Cardiac septum (tissue), 1 donor: ENCODE measurements at regions not wholly inside any gene's neighbourhood (a gene's known extent, or its start where the extent isn't known, plus 50 kb on each side); places are given as distances from the start of the nearest gene placed in this dataset.
"Not testable (repeated sequence)": the region's sequence is repeated elsewhere in the genome, so short reads cannot be mapped to it uniquely, and the experiment has no call there.

Experiments used
- DNase-seq: peaks from one replicate; pipeline ENCODE4 v3.0.0-alpha.2; 2020; ENCODE audit warnings: low spot score
- intact Hi-C: fragments of 100-400 bp; cut with DNase I; formaldehyde crosslinking; loops from one replicate; pipeline ENCODE4 v1.14.0; 2022
- donor health status: DM: no; HTN: no; CAD: no.

DNA sequence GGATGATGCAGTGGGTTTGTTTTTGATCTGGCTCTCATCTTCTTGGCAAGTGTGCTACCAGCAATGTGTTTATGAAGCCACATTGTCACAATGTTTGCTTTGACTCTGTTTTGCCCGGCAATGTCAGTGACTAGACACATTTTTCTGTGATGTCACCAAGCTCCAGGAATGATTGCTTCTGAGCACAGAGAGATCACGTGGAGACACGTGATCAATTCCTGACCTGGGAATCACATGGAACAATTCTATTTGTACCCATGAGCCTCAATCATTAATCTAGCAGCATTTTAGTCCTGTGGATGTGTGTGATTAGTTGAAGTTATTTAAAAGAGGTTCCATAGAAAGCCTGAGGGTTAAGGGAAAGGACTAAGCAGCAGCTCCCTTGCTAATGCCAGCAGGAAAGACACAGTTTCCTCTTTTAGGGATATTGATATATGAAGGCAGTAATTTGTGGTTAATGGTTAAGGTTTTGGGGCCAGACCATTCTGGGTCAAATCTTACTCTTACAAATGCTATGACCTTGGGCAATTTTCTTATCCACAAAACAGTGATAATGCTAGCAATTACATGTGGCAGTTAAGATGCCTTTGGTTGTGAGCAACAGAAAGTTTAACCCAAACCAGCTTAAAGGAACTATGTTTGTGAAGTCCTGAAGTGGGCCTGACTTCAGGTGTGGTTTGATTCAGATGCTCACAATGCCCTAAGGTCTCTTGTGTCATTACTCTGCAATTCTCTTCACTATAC lies 59.0 kb downstream of the FASLG start:
- no peak for DNase-seq
- intact Hi-C loops, result loop anchor here (2.0 to 5.0 kb wide), 2 partner anchors 111 to 267 kb away; no protein-coding TSS in a partner anchor

DNA sequence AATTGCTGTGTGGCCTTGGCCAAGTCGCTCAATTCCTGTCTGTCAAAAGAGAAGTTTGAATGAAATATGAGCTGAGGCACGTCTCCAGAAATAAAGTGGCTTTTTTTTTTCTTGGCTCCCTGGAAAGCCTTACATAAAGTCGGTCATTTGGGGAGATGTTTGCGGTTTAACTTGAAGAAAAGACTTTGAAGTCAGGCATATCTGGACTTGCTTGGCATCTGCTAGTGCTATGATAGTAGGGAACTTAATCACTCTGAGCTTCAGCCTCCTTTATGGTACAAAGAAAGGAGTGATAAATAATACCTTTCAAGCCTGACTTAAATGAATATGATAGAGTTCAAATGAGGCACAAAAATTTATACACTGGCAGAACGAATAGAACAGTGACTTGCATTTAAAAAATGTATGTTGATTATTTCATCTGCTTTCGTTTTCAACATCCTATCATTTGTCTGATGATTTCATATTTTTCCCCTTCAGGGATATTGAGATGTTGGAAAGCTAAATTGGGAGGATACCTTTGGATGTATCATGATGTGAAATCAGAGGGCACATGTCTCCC lies 60.2 kb downstream of the FASLG start:
- DNase-seq, result no peak
- intact Hi-C loops, result loop anchor here (2.0 to 5.0 kb wide), 2 partner anchors 112 to 268 kb away; no protein-coding TSS in a partner anchor

DNA sequence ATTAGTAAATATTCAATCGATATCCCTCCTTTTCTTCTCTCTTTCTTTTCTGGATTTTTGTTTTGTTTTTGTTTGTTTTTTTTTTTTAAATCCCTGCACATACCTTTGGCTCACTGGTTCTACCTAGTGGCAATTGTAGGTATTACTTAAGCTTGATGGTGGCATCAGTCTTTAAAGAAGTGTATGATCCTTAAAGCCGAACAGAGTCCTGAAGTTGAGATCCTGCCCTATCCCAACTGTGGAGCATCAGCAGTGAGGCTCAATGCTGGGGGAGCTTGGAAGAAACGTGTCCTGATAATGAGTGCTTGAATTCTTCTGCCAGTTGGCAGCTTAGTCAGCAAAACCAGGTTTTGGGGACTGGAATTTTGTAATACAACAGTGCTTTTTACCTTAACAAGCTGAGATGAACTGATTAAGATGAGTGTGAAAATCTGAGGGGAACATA lies 60.8 kb downstream of the FASLG start:
- intact Hi-C loops, result loop anchor here (2.0 to 5.0 kb wide), 2 partner anchors 112 to 269 kb away; no protein-coding TSS in a partner anchor
- DNase-seq, result no peak

DNA sequence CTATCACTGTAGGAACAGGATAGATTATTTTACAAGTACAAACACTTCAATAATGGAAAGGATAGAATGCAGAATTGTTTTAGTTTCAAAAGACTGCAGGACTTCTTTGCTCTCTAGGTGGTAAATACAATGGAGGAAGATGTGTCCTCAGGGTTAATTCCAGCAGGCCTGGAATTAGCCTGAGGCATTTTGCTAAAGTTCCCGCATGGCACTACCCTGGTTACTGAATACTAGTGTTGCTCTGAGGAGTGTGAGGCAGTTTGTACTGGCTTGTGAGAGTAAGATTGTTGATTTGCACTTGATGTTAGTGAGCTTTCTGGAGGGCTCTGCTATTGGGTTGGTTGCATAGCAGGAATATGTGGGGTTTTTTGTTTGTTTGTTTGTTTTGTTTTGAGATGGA lies 61.4 kb downstream of the FASLG start:
- intact Hi-C loops, result no loop called here
- DNase-seq, result no peak

DNA sequence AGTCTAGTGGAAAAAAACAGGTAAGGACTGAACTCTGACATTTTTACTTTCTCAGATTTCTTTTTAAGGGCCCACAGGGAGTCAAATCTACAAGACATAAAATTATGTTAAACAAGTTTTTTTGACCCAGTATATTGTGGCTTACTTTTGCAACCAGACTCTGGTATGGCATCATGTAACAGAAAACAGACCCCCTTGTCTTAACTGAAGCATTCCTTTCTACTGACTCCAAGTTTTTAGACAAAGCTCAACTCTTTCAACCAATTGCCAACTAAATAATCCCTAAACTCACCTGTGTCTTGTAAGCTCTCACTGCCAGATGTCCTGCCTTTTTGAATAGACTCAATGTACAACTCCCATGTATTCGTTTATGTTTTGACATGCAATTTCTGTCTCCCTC lies 64.3 kb downstream of the FASLG start:
- intact Hi-C loops, result no loop called here
- no peak for DNase-seq

DNA sequence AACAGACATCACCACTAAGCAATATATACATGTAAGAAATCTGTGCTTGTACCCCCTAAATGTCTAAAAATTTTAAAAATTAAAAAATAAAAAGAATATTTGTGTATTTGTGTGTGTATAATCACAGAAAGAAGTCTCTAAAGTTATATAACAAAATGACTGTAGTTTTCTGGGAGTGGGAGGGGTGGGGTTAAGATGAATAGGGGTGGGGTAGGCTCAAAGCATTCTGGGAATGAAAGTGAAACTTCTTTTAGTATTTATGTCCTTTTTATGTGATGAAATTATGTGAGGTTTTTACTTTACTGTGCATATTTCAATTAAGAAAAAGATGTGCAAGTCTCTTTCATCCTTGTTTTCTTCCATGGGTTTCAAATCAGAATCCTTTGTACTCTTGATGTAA lies 65.3 kb downstream of the FASLG start:
- no peak for DNase-seq
- intact Hi-C loops, result no loop called here

DNA sequence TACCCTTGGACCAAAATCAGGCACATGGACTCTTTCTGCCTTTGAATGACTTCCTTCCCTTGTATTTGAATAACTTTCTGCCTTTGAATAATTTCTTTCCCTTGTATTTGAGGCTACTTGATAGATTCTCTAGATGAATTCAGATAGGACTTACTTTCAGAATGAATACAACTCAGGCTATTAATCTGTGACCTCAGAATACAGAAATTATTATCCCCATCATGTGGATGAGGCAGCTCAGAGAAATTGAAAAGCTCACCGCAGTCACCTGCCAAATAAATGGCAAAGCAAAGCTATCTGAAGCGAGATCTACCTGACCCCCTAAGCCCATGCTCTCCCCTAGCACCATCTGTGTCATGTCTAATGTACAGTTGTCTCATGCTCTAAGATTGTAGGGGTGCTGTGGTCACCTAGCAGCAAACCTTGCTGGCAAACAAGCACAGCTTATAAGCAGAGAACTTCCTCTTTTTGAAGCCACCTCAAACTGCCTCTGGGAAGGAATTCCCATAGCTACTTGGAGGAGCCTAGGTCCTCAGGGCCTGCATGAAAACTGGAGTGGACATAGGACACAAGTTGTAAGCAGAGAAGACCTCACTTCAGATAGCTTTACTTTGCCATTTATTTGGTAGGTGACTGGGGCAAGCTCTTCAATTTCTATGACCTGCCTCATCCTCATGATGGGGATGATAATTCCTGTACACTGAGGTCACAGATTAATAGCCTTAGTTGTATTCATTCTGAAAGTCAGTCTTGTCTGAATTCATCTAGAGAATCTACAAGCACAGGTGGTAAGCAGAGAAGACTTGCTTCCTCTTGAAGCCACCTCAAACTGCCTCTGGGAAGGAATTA lies 66.1 kb downstream of the FASLG start:
- DNase-seq, result no peak
- intact Hi-C loops, result no loop called here

DNA sequence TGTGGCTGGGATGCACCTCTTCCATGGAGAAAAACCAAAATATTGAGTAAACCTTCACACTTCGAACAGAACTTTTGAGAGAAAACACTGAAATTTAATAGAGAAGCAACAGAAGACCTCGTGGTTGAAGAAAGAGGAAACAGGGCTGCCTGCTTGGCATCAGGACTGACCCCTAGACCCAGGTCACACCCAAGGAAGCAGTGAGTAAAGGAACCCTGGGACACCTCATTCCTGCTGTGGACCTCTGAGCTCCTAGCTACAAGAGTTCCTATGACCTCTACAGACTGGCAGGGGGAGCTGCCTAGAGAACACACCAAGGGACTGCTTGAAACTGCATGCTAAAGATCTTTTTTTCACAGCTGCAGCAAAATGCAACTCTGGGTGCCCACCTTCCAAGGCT lies 67.8 kb downstream of the FASLG start:
- no peak for DNase-seq
- intact Hi-C loops, result no loop called here

DNA sequence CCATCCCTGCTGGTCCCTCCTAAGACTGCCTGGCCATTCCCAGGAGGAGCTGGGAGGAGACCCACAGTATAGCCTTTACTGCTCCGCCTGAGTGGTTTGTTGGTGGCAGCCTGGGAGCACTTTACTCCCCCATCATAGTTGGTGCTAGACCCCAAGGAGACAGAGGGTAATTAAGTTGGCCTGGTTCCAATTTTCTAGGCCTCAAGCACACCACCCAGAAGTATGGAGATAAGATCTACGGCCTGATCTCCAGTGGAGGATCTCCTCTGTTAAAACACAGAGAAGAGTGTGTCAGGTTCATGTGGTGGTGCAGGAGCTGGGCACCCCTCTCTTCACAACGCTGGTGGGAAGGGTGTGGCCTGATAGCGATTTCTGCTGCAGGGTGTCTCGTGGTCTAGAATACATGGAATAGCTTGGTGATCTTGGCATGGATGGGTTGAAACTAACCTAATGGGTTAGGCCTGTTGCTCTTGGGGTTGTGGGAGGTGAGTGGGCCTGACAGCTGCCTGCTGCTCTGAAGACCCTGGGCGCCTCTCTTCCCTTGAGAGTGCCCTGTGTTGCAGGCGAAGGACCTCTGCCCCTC lies 68.5 kb downstream of the FASLG start:
- no peak for DNase-seq
- intact Hi-C loops, result no loop called here

DNA sequence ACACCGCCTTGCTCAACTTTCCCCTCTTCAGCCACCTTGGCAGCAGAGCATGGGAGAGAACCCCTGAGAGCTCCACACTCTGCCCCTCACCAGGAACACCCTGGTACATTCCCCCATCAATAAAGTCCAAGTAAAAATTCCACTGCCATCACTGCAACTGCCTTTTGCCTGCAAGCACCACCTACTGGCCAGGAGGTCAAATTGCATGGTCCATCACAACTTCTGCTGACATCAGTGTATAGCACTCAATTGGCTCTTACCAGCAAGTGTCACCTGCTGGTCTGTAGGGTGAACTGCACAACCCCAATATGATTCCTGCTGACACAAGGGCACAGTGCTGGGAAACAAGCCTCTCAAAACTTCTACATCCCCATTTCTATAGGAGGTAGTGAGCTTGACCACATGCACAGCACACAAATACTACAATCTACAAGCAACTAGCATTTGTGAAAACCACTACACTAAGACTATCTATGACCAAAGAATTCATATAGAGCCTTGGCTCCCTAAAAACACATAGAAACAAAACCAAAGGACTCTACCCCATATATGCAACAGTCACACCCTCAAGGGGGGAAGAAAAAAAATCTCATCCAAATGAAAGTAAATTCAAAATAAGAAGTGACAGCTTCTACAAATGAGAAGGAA lies 69.2 kb downstream of the FASLG start:
- intact Hi-C loops, result no loop called here
- no peak for DNase-seq

DNA sequence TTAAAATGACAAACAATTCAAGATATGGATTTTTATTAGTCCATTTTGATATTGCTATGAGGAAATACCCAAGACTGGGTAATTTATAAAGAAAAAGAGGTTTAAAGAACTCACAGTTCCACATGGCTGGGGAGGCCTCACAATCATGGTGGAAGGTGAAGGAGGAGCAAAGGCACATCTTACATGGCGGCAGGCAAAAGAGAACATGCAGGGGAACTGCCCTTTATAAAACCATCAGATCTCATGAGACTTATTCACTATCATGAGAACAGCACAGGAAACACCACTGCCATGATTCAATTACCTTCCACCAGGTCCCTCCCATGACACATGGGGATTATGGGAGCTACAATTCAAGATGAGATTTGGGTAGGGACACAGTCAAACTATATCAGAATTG lies 69.8 kb downstream of the FASLG start:
- DNase-seq, intact Hi-C loops: not testable (repeated sequence)

DNA sequence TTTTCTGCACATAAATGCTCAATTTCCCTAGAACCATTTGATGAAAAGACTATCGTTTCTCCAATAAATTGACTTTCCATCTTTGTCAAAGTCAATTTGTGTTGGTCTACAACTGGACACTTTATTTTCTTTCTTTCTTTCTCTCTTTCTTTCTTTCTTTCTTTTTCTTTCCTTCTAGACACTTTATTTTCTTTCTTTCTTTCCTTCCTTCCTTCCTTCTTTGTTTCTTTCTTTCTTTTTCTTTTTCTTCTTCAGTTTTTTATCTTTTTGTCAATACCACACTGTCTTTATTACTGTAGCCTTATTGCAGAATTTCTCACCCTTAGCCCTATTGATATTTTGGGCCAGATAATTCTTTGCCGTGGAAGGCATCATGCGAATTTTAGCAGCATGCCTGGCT lies 73.5 kb downstream of the FASLG start:
- no peak for DNase-seq
- intact Hi-C loops, result no loop called here

DNA sequence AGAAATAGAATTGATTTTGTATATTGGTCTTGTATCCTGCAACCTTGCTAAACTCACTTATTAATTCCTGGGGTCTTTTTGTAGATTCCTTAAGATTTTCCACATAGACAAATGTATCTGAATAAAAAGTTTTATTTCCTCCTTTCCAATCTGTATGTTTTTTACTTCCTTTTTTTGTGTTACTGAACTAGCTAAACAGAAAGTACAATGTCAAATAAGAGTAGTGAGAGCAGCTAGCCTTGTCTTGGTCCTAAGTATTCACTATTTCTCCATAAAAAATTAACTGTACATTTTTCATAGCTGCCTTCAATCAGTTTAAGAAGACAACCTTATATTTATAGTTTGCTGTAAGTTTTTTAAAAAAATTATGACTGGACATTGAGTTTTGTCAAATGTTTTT lies 74.9 kb downstream of the FASLG start:
- DNase-seq, result no peak

DNA sequence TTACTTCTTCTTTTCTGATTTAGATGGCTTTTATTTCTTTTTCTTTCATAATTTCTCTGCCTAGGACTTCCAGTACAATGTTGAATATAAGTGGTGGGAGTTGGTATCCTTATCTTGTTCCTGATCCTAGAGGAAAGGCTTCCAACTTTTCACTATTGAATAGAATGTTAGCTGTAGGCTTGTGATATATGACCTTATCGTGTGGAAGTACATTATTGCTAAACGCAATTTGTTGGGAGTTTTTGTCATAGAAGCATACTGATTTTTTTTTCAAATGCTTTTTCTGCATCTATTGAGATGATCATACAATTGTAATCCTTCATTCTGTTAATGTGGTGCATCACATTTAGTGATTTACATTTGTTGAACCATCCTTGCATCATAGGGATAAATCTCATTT lies 79.5 kb downstream of the FASLG start:
- intact Hi-C loops, result no loop called here
- DNase-seq, result no peak

More for the DNA sequence above, 74.9 kb downstream of the FASLG start:
- intact Hi-C loops, result no loop called here

DNA sequence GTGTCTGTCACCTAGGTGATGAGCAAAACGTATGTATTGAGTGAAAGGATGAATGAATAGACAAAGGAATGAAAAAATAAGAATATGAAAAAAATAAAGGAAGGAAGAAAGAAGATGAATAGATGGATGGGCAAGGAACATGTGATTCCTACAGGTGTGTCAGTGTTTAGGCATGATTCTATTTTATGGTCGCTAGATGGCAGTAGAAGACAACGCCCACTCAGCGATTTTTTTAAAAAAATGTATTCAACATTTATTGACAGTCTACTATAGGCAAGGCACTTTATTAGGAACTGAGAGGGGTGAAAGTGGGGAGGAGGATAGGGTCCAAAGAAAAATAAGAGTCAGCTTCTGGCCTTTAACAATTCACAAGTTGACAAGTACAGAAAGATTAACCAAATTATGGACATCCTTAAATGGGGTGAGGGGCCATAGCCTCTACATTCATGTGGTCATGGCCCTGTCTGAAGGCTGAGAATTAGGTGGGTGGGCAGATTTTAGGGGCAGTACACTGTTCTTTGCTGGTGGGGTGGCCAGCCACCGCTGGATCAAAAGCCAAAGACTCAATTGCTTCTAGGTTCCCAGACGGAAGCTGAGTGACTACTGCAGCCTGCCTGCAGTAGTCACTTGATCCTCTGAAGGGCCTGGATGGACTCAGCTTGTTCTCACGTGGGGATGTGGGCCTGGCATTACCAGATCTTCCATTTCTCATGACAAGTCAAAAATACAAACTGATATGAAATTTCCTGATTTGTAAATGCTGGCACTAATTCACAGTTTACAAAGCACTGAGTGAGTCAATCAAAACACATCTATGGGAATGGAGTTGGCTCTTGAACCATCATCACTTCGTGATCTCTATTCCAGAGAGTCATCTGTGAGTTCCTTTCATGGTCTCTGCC lies 83.9 kb downstream of the FASLG start:
- intact Hi-C loops, result loop anchor here (10.0 kb wide), 1 partner anchor 672 kb away; no protein-coding TSS in a partner anchor
- DNase-seq, result no peak

DNA sequence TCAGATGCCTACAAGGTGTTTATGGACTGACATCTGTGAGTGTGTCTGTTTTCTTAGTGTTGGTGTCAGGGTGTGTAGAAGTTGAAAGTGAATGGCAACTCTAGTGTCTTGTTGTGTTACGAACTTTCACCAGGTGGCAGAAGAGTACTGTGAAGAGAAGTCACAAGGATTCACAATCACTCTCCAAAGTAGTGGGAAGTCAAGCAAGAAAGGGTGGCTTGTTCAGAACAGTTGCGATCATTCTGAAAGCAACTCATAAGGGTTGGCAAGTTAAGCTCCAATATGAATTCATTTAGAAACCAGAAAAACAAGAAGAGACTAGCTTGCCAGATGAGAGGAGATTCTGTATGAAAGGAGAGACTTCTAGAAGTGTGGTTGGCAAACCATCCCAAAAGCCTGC lies 86.1 kb downstream of the FASLG start:
- no peak for DNase-seq
- intact Hi-C loops, result loop anchor here (10.0 kb wide), 1 partner anchor 670 kb away; no protein-coding TSS in a partner anchor

DNA sequence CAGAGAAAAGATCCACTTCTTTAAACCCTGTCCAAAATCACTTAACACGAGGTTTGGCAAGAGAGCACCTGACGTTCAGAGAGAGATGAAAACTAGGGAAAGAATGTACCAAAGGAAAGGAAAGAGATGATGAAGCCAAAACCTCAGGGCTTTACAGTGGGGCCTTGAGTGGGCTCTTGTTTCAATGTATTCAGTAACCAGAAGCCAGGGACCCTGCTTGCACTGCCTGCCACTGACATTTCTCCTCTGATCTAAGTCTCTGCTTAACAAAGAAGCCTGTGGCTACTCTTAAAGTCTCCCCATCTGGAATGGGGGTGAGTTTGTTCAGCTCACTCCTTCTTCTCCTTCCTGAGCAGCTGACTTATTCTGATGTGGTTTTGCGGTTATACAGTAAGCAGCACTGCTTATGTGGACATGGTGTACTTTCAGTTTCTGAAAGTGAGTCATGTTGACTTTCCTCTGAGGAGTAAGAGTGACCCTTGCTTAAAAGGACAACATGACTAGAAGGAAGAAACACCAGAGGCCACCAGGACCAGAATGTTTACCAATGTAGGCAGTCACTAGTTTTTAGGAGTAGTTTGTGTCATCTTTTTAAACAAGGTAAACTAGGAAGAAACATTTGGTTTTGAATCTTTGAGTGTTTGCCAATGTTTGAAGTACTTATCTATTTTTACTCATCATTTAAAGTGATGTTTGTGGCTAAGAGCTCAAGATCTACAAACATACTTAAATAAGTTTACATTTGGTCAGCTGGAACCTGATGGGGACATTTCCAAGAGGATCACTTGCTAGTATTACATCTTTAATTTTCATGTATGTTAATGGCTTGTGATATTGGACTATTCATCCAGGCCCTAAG lies 87.4 kb downstream of the FASLG start:
- no peak for DNase-seq
- intact Hi-C loops, result loop anchor here (2.0 to 10.0 kb wide), 2 partner anchors 456 to 668 kb away; no protein-coding TSS in a partner anchor
